GM11168 (cell line): ENCODE measurements at regions not wholly inside any gene's neighbourhood (a gene's known extent, or its start where the extent isn't known, plus 50 kb on each side); places are given as distances from the start of the nearest gene placed in this dataset.
"Not testable (repeated sequence)": the region's sequence is repeated elsewhere in the genome, so short reads cannot be mapped to it uniquely, and the experiment has no call there.

ENCODE experiments used
- in situ Hi-C: fragments of 300-500 bp; cut with MboI; formaldehyde crosslinking; loops from one replicate; pipeline ENCODE4 v1.12.0; 2022; ENCODE audit warnings: low sequenced_read_pairs; ENCODE audit not compliant: unreplicated experiment

GRCh38 chr1:115536279-115536816 lies 105.4 kb upstream of the VANGL1 start:
- in situ Hi-C loops = no loop called here

- in situ Hi-C loops = no loop called here
Measured at GRCh38 chr1:115534106-115534505, 107.7 kb upstream of the VANGL1 start.

- in situ Hi-C loops = no loop called here
Measured at GRCh38 chr1:115531631-115532264, 110.0 kb upstream of the VANGL1 start.

GRCh38 chr1:115530407-115530806 lies 111.4 kb upstream of the VANGL1 start:
- in situ Hi-C loops = no loop called here

- in situ Hi-C loops = no loop called here
Measured at GRCh38 chr1:115529216-115529897, 112.4 kb upstream of the VANGL1 start.

GRCh38 chr1:115528336-115528735 lies 113.4 kb upstream of the VANGL1 start:
- in situ Hi-C loops = not testable (repeated sequence)

GRCh38 chr1:115527746-115528145 lies 114.0 kb upstream of the VANGL1 start:
- in situ Hi-C loops = no loop called here

GRCh38 chr1:115526900-115527299 lies 114.9 kb upstream of the VANGL1 start:
- in situ Hi-C loops = no loop called here

- in situ Hi-C loops = no loop called here
Measured at GRCh38 chr1:115524236-115524635, 117.5 kb upstream of the VANGL1 start.

GRCh38 chr1:115522386-115522785 lies 119.4 kb upstream of the VANGL1 start:
- in situ Hi-C loops = no loop called here

- in situ Hi-C loops = no loop called here
Measured at GRCh38 chr1:115515270-115515669, 126.5 kb upstream of the VANGL1 start.

- in situ Hi-C loops = not testable (repeated sequence)
Measured at GRCh38 chr1:115510226-115510625, 131.5 kb upstream of the VANGL1 start.

- in situ Hi-C loops = no loop called here
Measured at GRCh38 chr1:115507901-115508300, 133.9 kb upstream of the VANGL1 start.

- in situ Hi-C loops = no loop called here
Measured at GRCh38 chr1:115506924-115507589, 134.7 kb upstream of the VANGL1 start.

- in situ Hi-C loops = no loop called here
Measured at GRCh38 chr1:115506518-115506917, 135.3 kb upstream of the VANGL1 start.

- in situ Hi-C loops = no loop called here
Measured at GRCh38 chr1:115505148-115505571, 136.6 kb upstream of the VANGL1 start.

GRCh38 chr1:115502183-115502582 lies 139.6 kb upstream of the VANGL1 start:
- in situ Hi-C loops = not testable (repeated sequence)

GRCh38 chr1:115501476-115501875 lies 140.3 kb upstream of the VANGL1 start:
- in situ Hi-C loops = no loop called here

- in situ Hi-C loops = no loop called here
Measured at GRCh38 chr1:115499253-115499652, 142.5 kb upstream of the VANGL1 start.

GRCh38 chr1:115496904-115497527 lies 144.8 kb upstream of the VANGL1 start:
- in situ Hi-C loops = no loop called here

GRCh38 chr1:115495625-115496024 lies 146.1 kb upstream of the VANGL1 start:
- in situ Hi-C loops = no loop called here
